HCT116 (cell line): ENCODE measurements at regions not wholly inside any gene's neighbourhood (a gene's known extent, or its start where the extent isn't known, plus 50 kb on each side); places are given as distances from the start of the nearest gene placed in this dataset.

Source experiments
- ATAC-seq: fragments of 200-7000 bp; cut with Tn5 transposase; 2 replicates; pipeline ENCODE4 v1.9.1; 2020; ENCODE audit warnings: mild to moderate bottlenecking, moderate library complexity
- BruUV-seq: library from RNA; stranded (reverse); fragments of 400-500 nt; replicated peaks from 2 replicates; lab custom pipeline; 2021; lab: Mats Ljungman, UMichigan
- CTCF ChIA-PET: fragments of 300-600 bp; sonication (Branson Sonifier 250); formaldehyde crosslinking; loops from one replicate; lab custom pipeline; 2021; ENCODE audit warnings: antibody characterized with exemption; lab: Charles Lee
- POLR2A ChIA-PET: fragments of 300-600, 350-600 bp; sonication (Branson Sonifier 250); formaldehyde crosslinking; loops from one replicate; lab custom pipeline; 2021; ENCODE audit warnings: antibody characterized with exemption; lab: Charles Lee
- RAD21 ChIA-PET, 2 experiments: fragments of 300-600 bp; sonication (Branson Sonifier 250); formaldehyde crosslinking; loops; one replicate each; lab custom pipeline; 2023; ENCODE audit warnings: low total read pairs in 2 of 2; ENCODE audit not compliant: uncharacterized antibody in 2 of 2, unreplicated experiment in 2 of 2, low non-redundant PET in 1 of 2; lab: Charles Lee
- DNase-seq: peaks from one replicate; pipeline ENCODE4 v3.0.0-alpha.2; 2010; ENCODE audit warnings: low read depth, low spot score
- H2AFZ ChIP-seq: fragments of 200-600 bp; shearing (Covaris generic), sonication (generic); 2 replicates; pipeline ENCODE4 v1.6.1; 2017; ENCODE audit warnings: low read depth, mixed run types, mixed read lengths, antibody characterized with exemption, low read length; ENCODE audit not compliant: poor library complexity, severe bottlenecking
- H3K27ac ChIP-seq: 2 replicates; pipeline ENCODE4 v1.5.1; 2012; ENCODE audit warnings: low read depth, low read length
- H3K27me3 ChIP-seq: fragments of 200-600 bp; sonication (generic); 2 replicates; pipeline ENCODE4 v1.6.1; 2016; ENCODE audit warnings: mixed run types, low read length, mixed read lengths; ENCODE audit not compliant: insufficient read depth
- H3K36me3 ChIP-seq, 2 experiments: fragments of 200-500 bp in 1 of 2; fragments of 200-600 bp in 1 of 2; sonication (Bioruptor generic) in 1 of 2; sonication (generic) in 1 of 2; 2 replicates each; pipeline versions ENCODE4 v1.5.1 to v1.6.1; 2014 to 2016; ENCODE audit warnings: low read length in 2 of 2, inconsistent platforms in 1 of 2, mixed read lengths in 1 of 2, mixed run types in 1 of 2; ENCODE audit not compliant: insufficient read depth in 2 of 2, control insufficient read depth in 1 of 2
- H3K4me1 ChIP-seq, 2 experiments: fragments of 200-600 bp in 1 of 2; sonication (generic) in 1 of 2; 2 replicates each; pipeline versions ENCODE4 v1.5.1 to v1.6.1; 2012 to 2017; ENCODE audit warnings: low read length in 2 of 2, inconsistent platforms in 1 of 2, mild to moderate bottlenecking in 1 of 2, mixed read lengths in 1 of 2, mixed run types in 1 of 2, moderate library complexity in 1 of 2; ENCODE audit not compliant: insufficient read depth in 2 of 2, control insufficient read depth in 1 of 2
- H3K4me2 ChIP-seq: fragments of 200-600 bp; sonication (generic); 2 replicates; pipeline ENCODE4 v1.6.1; 2017; ENCODE audit warnings: mixed run types, low read length, mixed read lengths
- H3K4me3 ChIP-seq, 2 experiments: fragments of 200-600 bp in 1 of 2; sonication (generic) in 1 of 2; replicated peaks in 1 of 2; 2 replicates each; pipeline ENCODE4 v1.5.1; 2011 to 2016; ENCODE audit warnings: low read length in 2 of 2, control low read depth in 1 of 2, low read depth in 1 of 2, mild to moderate bottlenecking in 1 of 2, mixed read lengths in 1 of 2, mixed run types in 1 of 2
- H3K79me2 ChIP-seq: fragments of 200-600 bp; sonication (generic); 2 replicates; pipeline ENCODE4 v1.6.1; 2017; ENCODE audit warnings: mild to moderate bottlenecking, mixed run types, low read length, moderate library complexity, mixed read lengths; ENCODE audit not compliant: insufficient read depth
- H3K9ac ChIP-seq: fragments of 200-600 bp; sonication (generic); 2 replicates; pipeline ENCODE4 v1.6.1; 2016; ENCODE audit warnings: low read length, mixed read lengths
- H3K9me2 ChIP-seq: fragments of 200-600 bp; sonication (generic), shearing (Covaris generic); 2 replicates; pipeline ENCODE4 v1.6.1; 2017; ENCODE audit warnings: mixed run types, mild to moderate bottlenecking, moderate library complexity; ENCODE audit not compliant: insufficient read depth
- H3K9me3 ChIP-seq, 2 experiments: fragments of 200-500 bp in 1 of 2; fragments of 200-600 bp in 1 of 2; sonication (Bioruptor generic) in 1 of 2; sonication (generic) in 1 of 2; 2 replicates each; pipeline ENCODE4 v1.6.1; 2014 to 2017; ENCODE audit warnings: low read length in 2 of 2, mixed read lengths in 2 of 2, inconsistent platforms in 1 of 2, low read depth in 1 of 2, mild to moderate bottlenecking in 1 of 2, mixed run types in 1 of 2, moderate library complexity in 1 of 2; ENCODE audit not compliant: control insufficient read depth in 1 of 2, insufficient read depth in 1 of 2
- H4K20me1 ChIP-seq: fragments of 200-600 bp; sonication (generic), shearing (Covaris generic); 2 replicates; pipeline ENCODE4 v1.6.1; 2017; ENCODE audit warnings: mixed run types, mild to moderate bottlenecking, moderate library complexity; ENCODE audit not compliant: insufficient read depth
- CTCF ChIP-seq, 3 experiments: fragments of 200-600 bp in 1 of 3; sonication (generic) in 1 of 3; IDR thresholded peaks in 2 of 3; conservative IDR thresholded peaks in 1 of 3; 2 replicates each; pipeline ENCODE4 v1.5.1; 2012 to 2017; ENCODE audit warnings: low read depth in 2 of 3, low read length in 2 of 3, antibody characterized with exemption in 1 of 3, borderline replicate concordance in 1 of 3, control low read depth in 1 of 3, mild to moderate bottlenecking in 1 of 3, mixed read lengths in 1 of 3, mixed run types in 1 of 3, moderate library complexity in 1 of 3; ENCODE audit not compliant: insufficient read depth in 1 of 3
- EGR1 ChIP-seq: IDR thresholded peaks from 2 replicates; pipeline ENCODE4 v1.6.1; 2012; ENCODE audit warnings: low read depth
- ELF1 ChIP-seq: IDR thresholded peaks from 2 replicates; pipeline ENCODE4 v1.6.1; 2012; ENCODE audit warnings: low read depth, borderline replicate concordance
- EZH2phosphoT487 ChIP-seq: fragments of 200-600 bp; IDR thresholded peaks from 2 replicates; pipeline ENCODE4 v1.6.1; 2018; ENCODE audit warnings: antibody characterized with exemption, borderline replicate concordance
- RAD21 ChIP-seq: IDR thresholded peaks from 2 replicates; pipeline ENCODE4 v1.6.1; 2012; ENCODE audit warnings: low read depth, mild to moderate bottlenecking
- REST ChIP-seq: IDR thresholded peaks from 2 replicates; pipeline ENCODE4 v1.6.1; 2012; ENCODE audit warnings: low read depth
- SIN3A ChIP-seq: IDR thresholded peaks from 2 replicates; pipeline ENCODE4 v1.6.1; 2012; ENCODE audit warnings: low read depth
- intact Hi-C: fragments of 100-400 bp; cut with micrococcal nuclease; formaldehyde crosslinking; loops from 2 replicates; pipeline ENCODE4 v1.10.0; 2022

- TF ChIP-seq CTCF (IDR thresholded peaks at IDR 0.05 in 2 of 3, conservative IDR thresholded peaks at IDR 0.05 in 1 of 3; ENCODE audit: borderline replicate concordance in 1 of 3, insufficient read depth in 1 of 3, low read depth in 2 of 3, low read length in 2 of 3) (no peak), ELF1 (no peak)
Observed at GRCh38 chr2:123036300-123036699, 988.8 kb upstream of the CNTNAP5 start (continued).

- Histone ChIP-seq H3K4me1 (no peaks in the 10 kb centered on the region), H3K9me2 (no peaks in the 10 kb centered on the region), H2AFZ (no peak overlapping the region), H3K27me3 (no peaks in the 10 kb centered on the region), H3K4me3 (no peak overlapping the region), H3K27ac (no peak overlapping the region), H4K20me1 (no peaks in the 10 kb centered on the region), H3K9ac (no peak overlapping the region), H3K9me3 (peaks cover 7 to 18% of the 10 kb centered on the region in 2 experiments; a peak in 3 of 4 replicates), H3K4me2 (no peak overlapping the region), H3K36me3 (no peaks in the 10 kb centered on the region), H3K79me2 (no peaks in the 10 kb centered on the region)
- no peak for TF ChIP-seq EZH2phosphoT487
- no peak for TF ChIP-seq EGR1
- no peak for TF ChIP-seq SIN3A
- TF ChIP-seq RAD21: no peak
- no peak for TF ChIP-seq REST
- no peak for TF ChIP-seq ELF1
- POLR2A ChIA-PET: no interaction called here
- intact Hi-C loops: no loop called here
- CTCF ChIA-PET: no interaction called here
- no TSS peak for BruUV-seq
- RAD21 ChIA-PET: no interaction called here
- ATAC-seq: no peak
- no peak for DNase-seq
Observed at GRCh38 chr2:123040506-123040905, 984.6 kb upstream of the CNTNAP5 start.
